ENCODE measurements at regions not wholly inside any gene's neighbourhood (a gene's known extent, or its start where the extent isn't known, plus 50 kb on each side); places are given as distances from the start of the nearest gene placed in this dataset.

DNA sequence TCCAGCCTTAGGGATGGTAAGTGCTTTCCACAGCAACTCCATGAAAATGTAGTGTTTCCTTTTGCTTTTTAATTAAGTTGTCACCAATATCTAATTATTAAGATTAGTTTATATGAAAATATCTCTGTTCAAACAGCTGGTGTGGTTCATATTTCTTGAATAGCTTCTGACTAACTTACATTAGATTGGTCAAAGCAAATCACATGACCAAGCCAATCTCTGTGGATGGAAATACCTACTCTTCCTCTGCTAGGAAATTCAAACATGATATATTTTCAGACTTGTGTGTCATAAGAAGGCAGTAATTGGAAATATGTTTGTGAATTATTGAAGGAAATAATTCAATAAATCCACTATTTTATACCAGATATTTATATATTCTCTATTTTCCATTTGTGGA, 54.6 kb upstream of the CADM2 start:
- TF ChIP-seq, protein P1, sequence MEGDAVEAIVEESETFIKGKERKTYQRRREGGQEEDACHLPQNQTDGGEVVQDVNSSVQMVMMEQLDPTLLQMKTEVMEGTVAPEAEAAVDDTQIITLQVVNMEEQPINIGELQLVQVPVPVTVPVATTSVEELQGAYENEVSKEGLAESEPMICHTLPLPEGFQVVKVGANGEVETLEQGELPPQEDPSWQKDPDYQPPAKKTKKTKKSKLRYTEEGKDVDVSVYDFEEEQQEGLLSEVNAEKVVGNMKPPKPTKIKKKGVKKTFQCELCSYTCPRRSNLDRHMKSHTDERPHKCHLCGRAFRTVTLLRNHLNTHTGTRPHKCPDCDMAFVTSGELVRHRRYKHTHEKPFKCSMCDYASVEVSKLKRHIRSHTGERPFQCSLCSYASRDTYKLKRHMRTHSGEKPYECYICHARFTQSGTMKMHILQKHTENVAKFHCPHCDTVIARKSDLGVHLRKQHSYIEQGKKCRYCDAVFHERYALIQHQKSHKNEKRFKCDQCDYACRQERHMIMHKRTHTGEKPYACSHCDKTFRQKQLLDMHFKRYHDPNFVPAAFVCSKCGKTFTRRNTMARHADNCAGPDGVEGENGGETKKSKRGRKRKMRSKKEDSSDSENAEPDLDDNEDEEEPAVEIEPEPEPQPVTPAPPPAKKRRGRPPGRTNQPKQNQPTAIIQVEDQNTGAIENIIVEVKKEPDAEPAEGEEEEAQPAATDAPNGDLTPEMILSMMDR (optimal IDR thresholded peaks at IDR 0.05 in 1 of 3, IDR thresholded peaks at IDR 0.05 in 1 of 3, conservative IDR thresholded peaks at IDR 0.05 in 1 of 3; ENCODE audit: extremely low read depth in 1 of 3, insufficient read depth in 2 of 3, low read length in 3 of 3) = no peak
- TF ChIP-seq EZH2 (IDR thresholded peaks at IDR 0.05; ENCODE audit: low read length) = no peak
